ENCODE measurements at regions not wholly inside any gene's neighbourhood (a gene's known extent, or its start where the extent isn't known, plus 50 kb on each side); places are given as distances from the start of the nearest gene placed in this dataset.
A peak's percentile ranks its signal among the peaks of the same experiment; 100 is the strongest.

- H3K27me3 ChIP-seq (ENCODE audit: control insufficient read depth in 2 of 2, insufficient read depth in 2 of 2, low read length in 2 of 2): no peaks in the 10 kb centered on the region
- TF ChIP-seq, protein P1, sequence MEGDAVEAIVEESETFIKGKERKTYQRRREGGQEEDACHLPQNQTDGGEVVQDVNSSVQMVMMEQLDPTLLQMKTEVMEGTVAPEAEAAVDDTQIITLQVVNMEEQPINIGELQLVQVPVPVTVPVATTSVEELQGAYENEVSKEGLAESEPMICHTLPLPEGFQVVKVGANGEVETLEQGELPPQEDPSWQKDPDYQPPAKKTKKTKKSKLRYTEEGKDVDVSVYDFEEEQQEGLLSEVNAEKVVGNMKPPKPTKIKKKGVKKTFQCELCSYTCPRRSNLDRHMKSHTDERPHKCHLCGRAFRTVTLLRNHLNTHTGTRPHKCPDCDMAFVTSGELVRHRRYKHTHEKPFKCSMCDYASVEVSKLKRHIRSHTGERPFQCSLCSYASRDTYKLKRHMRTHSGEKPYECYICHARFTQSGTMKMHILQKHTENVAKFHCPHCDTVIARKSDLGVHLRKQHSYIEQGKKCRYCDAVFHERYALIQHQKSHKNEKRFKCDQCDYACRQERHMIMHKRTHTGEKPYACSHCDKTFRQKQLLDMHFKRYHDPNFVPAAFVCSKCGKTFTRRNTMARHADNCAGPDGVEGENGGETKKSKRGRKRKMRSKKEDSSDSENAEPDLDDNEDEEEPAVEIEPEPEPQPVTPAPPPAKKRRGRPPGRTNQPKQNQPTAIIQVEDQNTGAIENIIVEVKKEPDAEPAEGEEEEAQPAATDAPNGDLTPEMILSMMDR (IDR thresholded peaks at IDR 0.05): no peak
- H4K20me1 ChIP-seq (ENCODE audit: insufficient read depth, low read length): no peaks in the 10 kb centered on the region
- H3K36me3 Mint-ChIP-seq: no peaks in the 10 kb centered on the region
- peak overlapping the region in 1 of 7 donors; percentile 30 for H3K27ac Mint-ChIP-seq
- H3K27ac ChIP-seq (ENCODE audit: low read depth in 1 of 2, low read length in 2 of 2): no peak overlapping the region
- no peaks in the 10 kb centered on the region for H3K4me1 Mint-ChIP-seq
- no peak for DNase-seq
- H3K4me3 ChIP-seq (replicated peaks in 1 of 3; ENCODE audit: low read depth in 2 of 3, low read length in 3 of 3): no peak overlapping the region
- peaks cover 0 to 3% (median 0%) of the 10 kb centered on the region in 3 donors for H3K27me3 Mint-ChIP-seq (ENCODE audit: low read depth in 3 of 3)
- H3K9me3 Mint-ChIP-seq: peaks cover 0 to 3% (median 0%) of the 10 kb centered on the region in 7 donors
- H3K36me3 ChIP-seq (replicated peaks in 1 of 2; ENCODE audit: control insufficient read depth in 1 of 2, insufficient read depth in 2 of 2, low read length in 2 of 2): no peaks in the 10 kb centered on the region
- no peak overlapping the region for H2AFZ ChIP-seq (ENCODE audit: insufficient read depth, low read depth, low read length, poor library complexity, severe bottlenecking)
- WGBS (ENCODE audit: insufficient coverage): 100% methylated on average over 1 of the region's 3 CpGs
- H3K9me3 ChIP-seq (replicated peaks in 1 of 2; ENCODE audit: control insufficient read depth in 1 of 2, insufficient read depth in 1 of 2, low read length in 2 of 2): no peaks in the 10 kb centered on the region
- intact Hi-C loops (cut with micrococcal nuclease): no loop called here
- H3K4me3 Mint-ChIP-seq: no peak overlapping the region
- H3K4me2 ChIP-seq (replicated peaks; ENCODE audit: extremely low read depth, low read length, poor library complexity, severe bottlenecking): no peak overlapping the region
- no peaks in the 10 kb centered on the region for H3K79me2 ChIP-seq (ENCODE audit: insufficient read depth, low read length)
- no peaks in the 10 kb centered on the region for H3K4me1 ChIP-seq (ENCODE audit: control insufficient read depth in 1 of 2, insufficient read depth in 2 of 2, low read length in 2 of 2)
- no peak overlapping the region for H3K9ac ChIP-seq (ENCODE audit: insufficient read depth, low read length, poor library complexity, severe bottlenecking)
These were observed 120.0 kb upstream of the THSD7B start for GRCh38 chr2:136645236-136645828.

DNA sequence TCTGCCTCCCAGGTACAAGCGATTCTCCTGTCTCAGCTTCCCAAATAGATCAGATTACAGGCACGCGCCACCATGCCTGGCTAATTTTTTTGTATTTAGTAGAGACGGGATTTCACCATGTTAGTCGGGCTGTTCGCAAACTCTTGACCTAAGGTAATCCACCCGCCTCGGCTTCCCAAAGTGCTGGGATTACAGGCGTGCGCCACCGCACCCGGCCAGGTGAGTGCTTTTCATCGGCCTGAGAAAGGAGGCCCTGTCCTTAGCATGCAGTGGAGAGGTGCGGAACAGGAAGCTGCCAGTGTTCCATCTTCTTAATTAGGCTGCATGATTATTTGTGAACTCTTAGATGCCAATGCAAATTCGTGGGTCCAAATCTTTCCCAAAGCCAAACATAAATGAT lies 125.7 kb upstream of the THSD7B start:
- no peaks in the 10 kb centered on the region for H3K9me3 ChIP-seq (replicated peaks in 1 of 2; ENCODE audit: control insufficient read depth in 1 of 2, insufficient read depth in 1 of 2, low read length in 2 of 2)
- H4K20me1 ChIP-seq (ENCODE audit: insufficient read depth, low read length): no peaks in the 10 kb centered on the region
- no peak overlapping the region for H3K4me3 ChIP-seq (replicated peaks in 1 of 3; ENCODE audit: low read depth in 2 of 3, low read length in 3 of 3)
- Mint-ChIP-seq H3K9me3 (peaks cover 0 to 2% (median 0%) of the 10 kb centered on the region in 7 donors), H3K4me1 (no peaks in the 10 kb centered on the region), H3K27ac (no peak overlapping the region), H3K4me3 (no peak overlapping the region), H3K27me3 (ENCODE audit: low read depth in 3 of 3) (no peaks in the 10 kb centered on the region), H3K36me3 (no peaks in the 10 kb centered on the region)
- H3K27ac ChIP-seq (ENCODE audit: low read depth in 1 of 2, low read length in 2 of 2): no peak overlapping the region
- 90% methylated on average over 12 of the region's 15 CpGs for WGBS (ENCODE audit: insufficient coverage)
- no peak overlapping the region for H3K4me2 ChIP-seq (replicated peaks; ENCODE audit: extremely low read depth, low read length, poor library complexity, severe bottlenecking)
- intact Hi-C loops (cut with micrococcal nuclease): no loop called here
- TF ChIP-seq, protein P1 (IDR thresholded peaks at IDR 0.05): no peak
- no peaks in the 10 kb centered on the region for H3K79me2 ChIP-seq (ENCODE audit: insufficient read depth, low read length)
- no peaks in the 10 kb centered on the region for H3K27me3 ChIP-seq (ENCODE audit: control insufficient read depth in 2 of 2, insufficient read depth in 2 of 2, low read length in 2 of 2)
- H2AFZ ChIP-seq (ENCODE audit: insufficient read depth, low read depth, low read length, poor library complexity, severe bottlenecking): no peak overlapping the region
- no peaks in the 10 kb centered on the region for H3K36me3 ChIP-seq (replicated peaks in 1 of 2; ENCODE audit: control insufficient read depth in 1 of 2, insufficient read depth in 2 of 2, low read length in 2 of 2)
- no peaks in the 10 kb centered on the region for H3K4me1 ChIP-seq (ENCODE audit: control insufficient read depth in 1 of 2, insufficient read depth in 2 of 2, low read length in 2 of 2)
- no peak for DNase-seq
- no peak overlapping the region for H3K9ac ChIP-seq (ENCODE audit: insufficient read depth, low read length, poor library complexity, severe bottlenecking)
